ENCODE measurements at regions not wholly inside any gene's neighbourhood (a gene's known extent, or its start where the extent isn't known, plus 50 kb on each side); places are given as distances from the start of the nearest gene placed in this dataset.

DNA sequence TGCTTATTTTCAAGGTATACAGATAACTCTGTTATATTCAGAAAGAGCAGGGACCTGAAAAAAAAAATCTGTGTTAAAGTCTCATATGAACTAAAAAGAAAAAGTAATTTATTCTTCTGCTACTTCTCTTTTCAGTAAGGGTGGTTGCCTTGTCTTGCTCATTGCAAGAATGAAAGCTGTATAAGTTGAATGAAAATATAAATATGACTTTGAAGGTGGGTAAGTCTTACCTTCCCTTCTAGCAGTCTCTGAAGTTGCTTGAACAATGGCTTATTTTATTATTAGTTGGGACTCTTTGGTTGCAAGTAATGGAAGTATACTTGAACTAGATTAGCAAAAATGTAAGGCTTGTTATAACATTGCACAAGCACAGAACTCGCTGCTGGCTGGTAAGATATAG lies 1554.9 kb downstream of the SI start:
- no peak overlapping the region for H3K4me3 ChIP-seq
- no peaks in the 10 kb centered on the region for H3K4me1 ChIP-seq
- no peak for TF ChIP-seq POLR2A (IDR thresholded peaks at IDR 0.05)
- TF ChIP-seq, protein P1, sequence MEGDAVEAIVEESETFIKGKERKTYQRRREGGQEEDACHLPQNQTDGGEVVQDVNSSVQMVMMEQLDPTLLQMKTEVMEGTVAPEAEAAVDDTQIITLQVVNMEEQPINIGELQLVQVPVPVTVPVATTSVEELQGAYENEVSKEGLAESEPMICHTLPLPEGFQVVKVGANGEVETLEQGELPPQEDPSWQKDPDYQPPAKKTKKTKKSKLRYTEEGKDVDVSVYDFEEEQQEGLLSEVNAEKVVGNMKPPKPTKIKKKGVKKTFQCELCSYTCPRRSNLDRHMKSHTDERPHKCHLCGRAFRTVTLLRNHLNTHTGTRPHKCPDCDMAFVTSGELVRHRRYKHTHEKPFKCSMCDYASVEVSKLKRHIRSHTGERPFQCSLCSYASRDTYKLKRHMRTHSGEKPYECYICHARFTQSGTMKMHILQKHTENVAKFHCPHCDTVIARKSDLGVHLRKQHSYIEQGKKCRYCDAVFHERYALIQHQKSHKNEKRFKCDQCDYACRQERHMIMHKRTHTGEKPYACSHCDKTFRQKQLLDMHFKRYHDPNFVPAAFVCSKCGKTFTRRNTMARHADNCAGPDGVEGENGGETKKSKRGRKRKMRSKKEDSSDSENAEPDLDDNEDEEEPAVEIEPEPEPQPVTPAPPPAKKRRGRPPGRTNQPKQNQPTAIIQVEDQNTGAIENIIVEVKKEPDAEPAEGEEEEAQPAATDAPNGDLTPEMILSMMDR (IDR thresholded peaks at IDR 0.05): no peak
- no peak for DNase-seq
- WGBS, 4 donors: 42 to 60% (median 51%) methylated on average over 1 of the region's 1 CpG
- no peaks in the 10 kb centered on the region for H3K9me3 ChIP-seq
- ATAC-seq: no peak
- no peak overlapping the region for H3K27ac ChIP-seq
- H3K27me3 ChIP-seq: no peaks in the 10 kb centered on the region
- no peaks in the 10 kb centered on the region for H3K36me3 ChIP-seq
- intact Hi-C loops (cut with DNase I): no loop called here

DNA sequence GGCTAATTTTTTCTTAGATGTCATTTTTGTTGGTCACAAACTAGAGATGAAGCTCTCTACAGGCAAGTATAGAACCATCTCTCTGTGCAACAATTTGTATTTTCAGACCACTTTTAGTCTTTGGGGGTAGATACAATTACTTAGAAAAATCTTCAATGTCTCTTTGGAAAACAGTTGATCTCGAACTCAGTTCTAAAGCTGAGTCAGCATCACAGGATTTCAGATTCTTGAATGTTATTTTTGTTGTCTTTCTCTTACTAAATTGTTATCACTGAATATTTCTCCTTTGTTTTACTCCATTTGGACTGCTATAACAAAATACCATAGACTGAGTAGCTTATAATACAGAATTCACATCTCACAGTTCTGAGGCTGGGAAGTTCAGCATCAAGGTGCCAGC lies 1557.0 kb downstream of the SI start:
- Histone ChIP-seq H3K27me3 (no peaks in the 10 kb centered on the region), H3K4me1 (no peaks in the 10 kb centered on the region), H3K9me3 (no peaks in the 10 kb centered on the region), H3K27ac (no peak overlapping the region), H3K36me3 (no peaks in the 10 kb centered on the region), H3K4me3 (no peak overlapping the region)
- 74 to 83% (median 81%) methylated on average over 1 of the region's 1 CpG for WGBS, 4 donors
- no peak for TF ChIP-seq POLR2A (IDR thresholded peaks at IDR 0.05)
- TF ChIP-seq, protein P1 (IDR thresholded peaks at IDR 0.05): no peak
- no peak for ATAC-seq
- intact Hi-C loops (cut with DNase I): no loop called here
- no peak for DNase-seq

DNA sequence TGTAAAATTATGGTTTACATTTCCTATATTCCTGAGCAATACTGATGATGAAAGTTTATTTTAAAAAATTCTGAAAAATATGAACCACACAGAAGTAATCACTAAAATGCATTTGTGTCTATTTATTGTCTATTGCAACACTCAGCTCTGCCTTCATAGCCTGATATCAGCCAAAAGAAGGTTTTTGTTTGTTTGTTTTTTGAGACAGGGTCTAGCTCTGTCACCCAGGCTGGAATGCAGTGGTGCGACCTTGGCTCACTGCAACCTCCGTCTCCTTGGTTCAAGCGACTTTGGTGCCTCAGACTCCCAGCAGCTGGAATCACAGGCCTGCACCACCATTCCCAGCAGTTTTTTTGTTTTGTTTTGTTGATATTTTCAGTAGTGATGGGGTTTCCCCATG lies 1560.2 kb downstream of the SI start:
- H3K27ac ChIP-seq: no peak overlapping the region
- ATAC-seq (no peak), DNase-seq (no peak)
- intact Hi-C loops (cut with DNase I): no loop called here
- no peaks in the 10 kb centered on the region for H3K36me3 ChIP-seq
- H3K4me1 ChIP-seq: no peaks in the 10 kb centered on the region
- H3K4me3 ChIP-seq: no peak overlapping the region
- TF ChIP-seq, protein P1 (IDR thresholded peaks at IDR 0.05): no peak
- TF ChIP-seq POLR2A (IDR thresholded peaks at IDR 0.05): no peak
- no peaks in the 10 kb centered on the region for H3K27me3 ChIP-seq
- no peaks in the 10 kb centered on the region for H3K9me3 ChIP-seq
- WGBS, 4 donors: 89 to 96% (median 91%) methylated on average over 3 of the region's 3 CpGs

DNA sequence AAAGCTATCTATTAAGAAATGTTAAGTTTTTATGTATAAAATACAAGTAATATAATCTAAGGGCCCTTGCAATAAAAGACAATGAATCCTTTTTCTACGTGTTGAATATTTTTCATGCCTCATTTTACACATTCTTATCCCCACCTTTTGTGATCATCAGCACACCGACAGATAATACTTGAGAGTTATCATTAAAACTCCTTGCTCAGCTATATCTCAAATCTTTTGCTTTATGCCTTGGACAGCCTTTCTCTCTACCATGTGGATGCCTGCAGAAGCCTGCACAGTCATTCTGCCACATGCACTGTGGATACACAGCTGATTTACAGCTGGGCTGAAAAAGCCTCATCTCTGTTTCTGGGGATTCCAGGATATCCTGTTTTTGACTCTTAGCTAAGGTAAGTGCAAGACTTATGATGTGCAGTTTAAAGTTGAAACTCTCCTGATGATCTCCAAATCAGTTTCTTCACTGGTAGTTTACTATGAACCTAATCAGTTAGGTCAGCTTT lies 1565.1 kb downstream of the SI start:
- no peak for TF ChIP-seq POLR2A (IDR thresholded peaks at IDR 0.05)
- TF ChIP-seq, protein P1 (IDR thresholded peaks at IDR 0.05): no peak
- ATAC-seq (no peak), DNase-seq (no peak)
- no peaks in the 10 kb centered on the region for H3K36me3 ChIP-seq
- H3K9me3 ChIP-seq: no peaks in the 10 kb centered on the region
- intact Hi-C loops (cut with DNase I): no loop called here
- 37 to 72% (median 42%) methylated on average over 2 of the region's 2 CpGs for WGBS, 4 donors
- H3K27ac ChIP-seq: no peak overlapping the region
- no peak overlapping the region for H3K4me3 ChIP-seq
- H3K27me3 ChIP-seq: no peaks in the 10 kb centered on the region
- no peaks in the 10 kb centered on the region for H3K4me1 ChIP-seq

All from heart left ventricle (tissue), 16 donors.